A673 (cell line): ENCODE measurements at regions not wholly inside any gene's neighbourhood (a gene's known extent, or its start where the extent isn't known, plus 50 kb on each side); places are given as distances from the start of the nearest gene placed in this dataset.

Experiments
- BruUV-seq: library from RNA; stranded (reverse); fragments of 400-500 nt; replicated peaks from 2 replicates; lab custom pipeline; 2021; lab: Mats Ljungman, UMichigan
- CTCF ChIA-PET: fragments of 300-600 bp; sonication (Branson Sonifier 250); formaldehyde crosslinking; loops from one replicate; lab custom pipeline; 2022; ENCODE audit warnings: antibody characterized with exemption; lab: Charles Lee
- POLR2A ChIA-PET: fragments of 300-600 bp; sonication (Branson Sonifier 250); formaldehyde crosslinking; loops from one replicate; lab custom pipeline; 2022; ENCODE audit warnings: antibody characterized with exemption; ENCODE audit not compliant: low non-redundant PET; lab: Charles Lee
- DNase-seq: peaks from one replicate; pipeline ENCODE4 v3.0.0-alpha.2; 2015; ENCODE audit warnings: low spot score
- H3K27ac ChIP-seq: fragments of 200-600 bp; sonication (generic); 2 replicates; pipeline ENCODE4 v1.5.1; 2016; ENCODE audit warnings: mixed run types, low read depth, mild to moderate bottlenecking, mixed read lengths, antibody characterized with exemption, low read length; ENCODE audit not compliant: poor library complexity, severe bottlenecking
- H3K27me3 ChIP-seq: fragments of 200-600 bp; sonication (generic); replicated peaks from 2 replicates; pipeline ENCODE4 v1.6.1; 2017; ENCODE audit warnings: mixed run types, low read depth, mild to moderate bottlenecking, mixed read lengths, antibody characterized with exemption, low read length; ENCODE audit not compliant: insufficient read depth, poor library complexity
- H3K36me3 ChIP-seq: fragments of 200-600 bp; sonication (generic); 2 replicates; pipeline ENCODE4 v1.6.1; 2016; ENCODE audit warnings: mixed run types, mild to moderate bottlenecking, mixed read lengths, antibody characterized with exemption, low read length; ENCODE audit not compliant: insufficient read depth, poor library complexity, severe bottlenecking
- H3K4me1 ChIP-seq: fragments of 200-600 bp; sonication (generic); 2 replicates; pipeline ENCODE4 v1.6.1; 2017; ENCODE audit warnings: mixed run types, mild to moderate bottlenecking, mixed read lengths, antibody characterized with exemption, low read length; ENCODE audit not compliant: insufficient read depth, poor library complexity, severe bottlenecking
- H3K4me3 ChIP-seq: fragments of 200-600 bp; sonication (generic); 2 replicates; pipeline ENCODE4 v1.5.1; 2016; ENCODE audit warnings: low read depth, mixed run types, mild to moderate bottlenecking, mixed read lengths, low read length; ENCODE audit not compliant: poor library complexity, severe bottlenecking
- H3K9me3 ChIP-seq: fragments of 200-600 bp; sonication (generic); 2 replicates; pipeline ENCODE4 v1.6.1; 2016; ENCODE audit warnings: mixed run types, low read depth, mild to moderate bottlenecking, mixed read lengths, antibody characterized with exemption, low read length; ENCODE audit not compliant: poor library complexity, severe bottlenecking
- EZH2 ChIP-seq: fragments of 200-600 bp; sonication (generic); IDR thresholded peaks from 2 replicates; pipeline ENCODE4 v1.6.1; 2017; ENCODE audit warnings: borderline replicate concordance, low read depth, mild to moderate bottlenecking, mixed read lengths, antibody characterized with exemption, low read length; ENCODE audit not compliant: poor library complexity, severe bottlenecking
- intact Hi-C: fragments of 100-400 bp; cut with micrococcal nuclease; formaldehyde crosslinking; loops from one replicate; pipeline ENCODE4 v1.10.0; 2022; ENCODE audit not compliant: unreplicated experiment
- TF ChIP-seq, protein P1 (sequence below): fragments of 300-800, 200-600 bp; sonication (generic); conservative IDR thresholded peaks from 2 replicates; pipeline ENCODE4 v1.5.1; 2017; ENCODE audit warnings: low read depth, mild to moderate bottlenecking, antibody characterized with exemption, low read length, moderate library complexity, mixed read lengths

DNA sequence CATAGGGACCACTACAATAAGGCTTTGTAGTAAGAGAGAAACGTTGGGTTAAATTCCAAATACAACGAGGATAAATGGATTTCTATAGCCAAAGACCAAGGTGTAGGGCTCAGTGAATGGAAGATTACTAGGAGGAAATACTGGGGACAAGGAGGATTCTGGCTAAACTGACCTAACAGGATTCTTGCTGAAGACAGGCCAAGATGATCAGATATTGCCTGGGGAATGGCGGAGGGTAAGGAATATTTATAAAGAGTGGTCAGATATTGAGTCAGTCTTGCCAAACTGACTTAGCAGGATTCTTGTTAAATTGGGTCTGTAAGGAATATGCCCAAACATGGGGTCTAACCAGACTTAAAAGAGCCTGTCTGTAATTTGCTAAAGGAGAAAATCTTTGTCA, 463.8 kb downstream of the EDEM1 start:
- no TSS peak for BruUV-seq
- H3K9me3 ChIP-seq = no peaks in the 10 kb centered on the region
- H3K36me3 ChIP-seq = no peaks in the 10 kb centered on the region
- POLR2A ChIA-PET = no interaction called here
- H3K27ac ChIP-seq = no peak overlapping the region
- intact Hi-C loops = no loop called here
- no peak overlapping the region for H3K4me3 ChIP-seq
- CTCF ChIA-PET = no interaction called here
- TF ChIP-seq, protein P1, sequence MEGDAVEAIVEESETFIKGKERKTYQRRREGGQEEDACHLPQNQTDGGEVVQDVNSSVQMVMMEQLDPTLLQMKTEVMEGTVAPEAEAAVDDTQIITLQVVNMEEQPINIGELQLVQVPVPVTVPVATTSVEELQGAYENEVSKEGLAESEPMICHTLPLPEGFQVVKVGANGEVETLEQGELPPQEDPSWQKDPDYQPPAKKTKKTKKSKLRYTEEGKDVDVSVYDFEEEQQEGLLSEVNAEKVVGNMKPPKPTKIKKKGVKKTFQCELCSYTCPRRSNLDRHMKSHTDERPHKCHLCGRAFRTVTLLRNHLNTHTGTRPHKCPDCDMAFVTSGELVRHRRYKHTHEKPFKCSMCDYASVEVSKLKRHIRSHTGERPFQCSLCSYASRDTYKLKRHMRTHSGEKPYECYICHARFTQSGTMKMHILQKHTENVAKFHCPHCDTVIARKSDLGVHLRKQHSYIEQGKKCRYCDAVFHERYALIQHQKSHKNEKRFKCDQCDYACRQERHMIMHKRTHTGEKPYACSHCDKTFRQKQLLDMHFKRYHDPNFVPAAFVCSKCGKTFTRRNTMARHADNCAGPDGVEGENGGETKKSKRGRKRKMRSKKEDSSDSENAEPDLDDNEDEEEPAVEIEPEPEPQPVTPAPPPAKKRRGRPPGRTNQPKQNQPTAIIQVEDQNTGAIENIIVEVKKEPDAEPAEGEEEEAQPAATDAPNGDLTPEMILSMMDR = no peak
- TF ChIP-seq EZH2 = no peak
- no peaks in the 10 kb centered on the region for H3K4me1 ChIP-seq
- peaks cover 7% of the 10 kb centered on the region for H3K27me3 ChIP-seq
- no peak for DNase-seq

DNA sequence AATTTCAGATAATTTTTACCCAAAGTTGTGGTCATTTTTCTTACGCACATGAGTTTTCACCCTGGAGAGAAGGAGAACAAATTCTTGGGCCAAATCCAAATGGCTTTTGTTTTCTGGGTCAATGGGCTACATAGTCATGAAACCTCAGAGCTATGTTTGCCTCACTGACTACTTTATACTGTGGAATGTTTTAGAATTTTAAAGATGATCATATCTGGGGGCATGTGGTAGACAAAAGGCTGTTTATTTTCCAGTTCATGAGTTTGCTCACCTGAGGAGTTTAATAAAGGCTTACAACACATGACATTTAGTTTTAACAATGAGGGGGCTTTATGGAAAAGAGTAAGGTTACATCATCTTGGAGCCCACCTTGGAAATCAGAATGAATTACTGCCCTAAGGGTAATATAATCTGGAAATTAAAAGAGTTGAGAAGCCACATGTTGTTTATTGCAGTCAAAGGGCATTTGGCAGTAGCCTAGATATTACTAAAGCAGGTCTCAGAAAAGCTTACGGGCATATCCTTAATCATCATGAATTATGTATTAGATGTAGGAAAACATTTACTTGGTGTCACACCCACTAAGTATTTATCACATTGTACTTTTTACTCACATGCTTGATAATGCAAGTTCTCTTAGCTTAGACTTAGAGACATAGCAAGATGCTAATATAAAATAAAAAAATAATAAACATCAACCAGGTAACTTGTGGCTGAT, 466.1 kb downstream of the EDEM1 start:
- DNase-seq = no peak
- H3K4me1 ChIP-seq = no peaks in the 10 kb centered on the region
- TF ChIP-seq EZH2 = no peak
- TF ChIP-seq, protein P1 = no peak
- ChIA-PET POLR2A (no interaction called here), CTCF (no interaction called here)
- H3K9me3 ChIP-seq = no peaks in the 10 kb centered on the region
- H3K27me3 ChIP-seq = no peaks in the 10 kb centered on the region
- no TSS peak for BruUV-seq
- H3K4me3 ChIP-seq = no peak overlapping the region
- intact Hi-C loops = no loop called here
- H3K27ac ChIP-seq = no peak overlapping the region
- H3K36me3 ChIP-seq = no peaks in the 10 kb centered on the region

GRCh38 chr3:5657106-5657505, 469.6 kb downstream of the EDEM1 start:
- TF ChIP-seq, protein P1 = no peak
- no peak for TF ChIP-seq EZH2
- Histone ChIP-seq H3K36me3 (no peaks in the 10 kb centered on the region), H3K27ac (no peak overlapping the region), H3K27me3 (no peaks in the 10 kb centered on the region), H3K4me1 (no peaks in the 10 kb centered on the region), H3K9me3 (no peaks in the 10 kb centered on the region), H3K4me3 (no peak overlapping the region)
- BruUV-seq = no TSS peak
- ChIA-PET CTCF (no interaction called here), POLR2A (no interaction called here)
- intact Hi-C loops = no loop called here
- no peak for DNase-seq
